ENCODE measurements at regions not wholly inside any gene's neighbourhood (a gene's known extent, or its start where the extent isn't known, plus 50 kb on each side); places are given as distances from the start of the nearest gene placed in this dataset.

GRCh38 chr7:68875857-68876256 lies 722.4 kb upstream of the AUTS2 start:
- Histone ChIP-seq H3K14ac (ENCODE audit: insufficient read length) (no peak overlapping the region), H2BK20ac (ENCODE audit: low read length) (no peak overlapping the region), H3K79me2 (ENCODE audit: control insufficient read depth in 1 of 2, insufficient read depth in 2 of 2, low read length in 2 of 2) (no peaks in the 10 kb centered on the region), H3K27ac (ENCODE audit: low read depth, low read length) (no peak overlapping the region), H3K9me3 (ENCODE audit: insufficient read depth in 2 of 2, low read depth in 1 of 2, low read length in 1 of 2) (0 out of 4 replicates have a peak, but pooled peaks cover 0 to 2% of the 10 kb centered on the region in 2 experiments), H2AFZ (ENCODE audit: low read length) (no peak overlapping the region), H2BK120ac (replicated peaks; ENCODE audit: low read depth, low read length) (no peak overlapping the region), H2BK5ac (ENCODE audit: low read depth, low read length) (no peak overlapping the region), H2AK5ac (ENCODE audit: low read depth, low read length) (no peak overlapping the region), H3K4ac (replicated peaks; ENCODE audit: insufficient read length, low read depth, low read length) (no peak overlapping the region), H3K79me1 (ENCODE audit: low read depth, low read length) (no peaks in the 10 kb centered on the region), H3K18ac (ENCODE audit: extremely low read depth, low read length) (no peak overlapping the region), H3K4me3 (ENCODE audit: extremely low read depth in 1 of 4, insufficient read depth in 2 of 4, low read depth in 3 of 4, low read length in 4 of 4) (no peak overlapping the region), H3K56ac (replicated peaks; ENCODE audit: insufficient read length, low read depth, low read length) (no peak overlapping the region), H4K20me1 (replicated peaks in 1 of 2; ENCODE audit: control insufficient read depth in 1 of 2, insufficient read depth in 2 of 2, low read length in 2 of 2) (no peaks in the 10 kb centered on the region), H2BK12ac (ENCODE audit: low read depth, low read length) (no peak overlapping the region), H3K23me2 (ENCODE audit: low read depth, low read length) (no peaks in the 10 kb centered on the region; the same call in 1 of the 2 replicates), H3K4me2 (ENCODE audit: insufficient read depth in 1 of 2, low read depth in 2 of 2, low read length in 2 of 2) (no peak overlapping the region), H3K36me3 (ENCODE audit: control insufficient read depth in 2 of 4, insufficient read depth in 4 of 4, low read length in 3 of 4) (no peaks in the 10 kb centered on the region), H2BK15ac (ENCODE audit: low read length) (no peak overlapping the region), H3K4me1 (replicated peaks in 1 of 4; ENCODE audit: control insufficient read depth in 3 of 4, insufficient read depth in 4 of 4, low read length in 3 of 4) (no peaks in the 10 kb centered on the region), H3K9ac (replicated peaks in 1 of 4; ENCODE audit: extremely low read depth in 1 of 4, low read depth in 3 of 4, low read length in 3 of 4) (no peak overlapping the region), H4K5ac (ENCODE audit: insufficient read length, low read depth, low read length) (no peak overlapping the region), H4K91ac (replicated peaks; ENCODE audit: insufficient read length, low read length) (no peak overlapping the region), H3K27me3 (replicated peaks in 1 of 4; ENCODE audit: control insufficient read depth in 3 of 4, extremely low read depth in 1 of 4, insufficient read depth in 3 of 4, low read length in 3 of 4) (no peaks in the 10 kb centered on the region), H4K8ac (ENCODE audit: extremely low read depth, insufficient read depth, low read length) (no peak overlapping the region), H3K23ac (ENCODE audit: insufficient read length) (no peak overlapping the region)
- ChIA-PET CTCF (ENCODE audit: partially characterized antibody) (no interaction called here), POLR2A (ENCODE audit: partially characterized antibody) (no interaction called here)
- FAIRE-seq (no peak), DNase-seq (ENCODE audit: low read depth in 1 of 2, low spot score in 2 of 2) (no peak)
- TF ChIP-seq ASH2L (IDR thresholded peaks at IDR 0.05; ENCODE audit: low read length) (no peak), SAP30 (IDR thresholded peaks at IDR 0.05; ENCODE audit: insufficient read depth, insufficient replicate concordance, low read length) (no peak), KDM4A (IDR thresholded peaks at IDR 0.05; ENCODE audit: low read depth, low read length, severe bottlenecking) (no peak), GABPA (IDR thresholded peaks at IDR 0.05; ENCODE audit: borderline replicate concordance, insufficient read depth, low read length) (no peak), SIN3A (conservative IDR thresholded peaks at IDR 0.05 in 1 of 2, IDR thresholded peaks at IDR 0.05 in 1 of 2; ENCODE audit: low read depth in 1 of 2, low read length in 2 of 2) (no peak)
- TF ChIP-seq, protein P1, sequence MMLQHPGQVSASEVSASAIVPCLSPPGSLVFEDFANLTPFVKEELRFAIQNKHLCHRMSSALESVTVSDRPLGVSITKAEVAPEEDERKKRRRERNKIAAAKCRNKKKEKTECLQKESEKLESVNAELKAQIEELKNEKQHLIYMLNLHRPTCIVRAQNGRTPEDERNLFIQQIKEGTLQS (IDR thresholded peaks at IDR 0.05; ENCODE audit: insufficient read depth, low read depth, low read length), result no peak
- WGBS, 2 experiments (ENCODE audit: extremely low coverage in 1 of 2, insufficient coverage in 1 of 2, insufficient read length in 1 of 2, insufficient replicate concordance in 2 of 2, low coverage in 1 of 2, low lambda C conversion rate in 2 of 2, missing lambda C conversion rate in 1 of 2), result 76% methylated on average over 2 of the region's 2 CpGs; no CpG with 5 or more reads in 1 of the 2 experiments

Measured in H1 (cell line).